HEK293 (cell line): ENCODE measurements at regions not wholly inside any gene's neighbourhood (a gene's known extent, or its start where the extent isn't known, plus 50 kb on each side); places are given as distances from the start of the nearest gene placed in this dataset.

Experiments used
- KLF16 ChIP-seq: fragments of 450-650 bp; formaldehyde crosslinking; IDR thresholded peaks from 2 replicates; pipeline ENCODE4 v1.5.1; 2017; ENCODE audit warnings: missing biosample characterization, missing genetic modification characterization
- YY1 ChIP-seq: fragments of 450-650 bp; formaldehyde crosslinking; IDR thresholded peaks from 2 replicates; pipeline ENCODE4 v1.5.1; 2018; ENCODE audit warnings: missing biosample characterization, missing genetic modification characterization
- ZNF10 ChIP-seq: fragments of 450-650 bp; formaldehyde crosslinking; IDR thresholded peaks from 2 replicates; pipeline ENCODE4 v1.5.1; 2017; ENCODE audit warnings: missing biosample characterization, missing genetic modification characterization
- ZNF121 ChIP-seq: fragments of 450-650 bp; formaldehyde crosslinking; IDR thresholded peaks from 2 replicates; pipeline ENCODE4 v1.5.1; 2016; ENCODE audit warnings: missing biosample characterization, missing genetic modification characterization
- ZNF133 ChIP-seq: fragments of 450-650 bp; formaldehyde crosslinking; IDR thresholded peaks from 2 replicates; pipeline ENCODE4 v1.5.1; 2016; ENCODE audit warnings: missing biosample characterization, missing genetic modification characterization
- ZNF423 ChIP-seq: fragments of 450-650 bp; formaldehyde crosslinking; IDR thresholded peaks from 2 replicates; pipeline ENCODE4 v1.5.1; 2016; ENCODE audit warnings: missing biosample characterization, missing genetic modification characterization
- ZNF521 ChIP-seq: fragments of 450-650 bp; formaldehyde crosslinking; IDR thresholded peaks from 2 replicates; pipeline ENCODE4 v1.5.1; 2017; ENCODE audit warnings: missing biosample characterization, mild to moderate bottlenecking, missing genetic modification characterization
- ZNF654 ChIP-seq: fragments of 450-650 bp; formaldehyde crosslinking; IDR thresholded peaks from 2 replicates; pipeline ENCODE4 v1.5.1; 2016; ENCODE audit warnings: low read depth, missing biosample characterization, missing genetic modification characterization
- TF ChIP-seq, protein P1 (sequence below): fragments of 450-650 bp; formaldehyde crosslinking; IDR thresholded peaks from 2 replicates; pipeline ENCODE4 v1.5.1; 2016; ENCODE audit warnings: missing biosample characterization, missing genetic modification characterization
- TF ChIP-seq, protein P2 (sequence below): fragments of 450-650 bp; formaldehyde crosslinking; IDR thresholded peaks from 2 replicates; pipeline ENCODE4 v1.5.1; 2016; ENCODE audit warnings: missing biosample characterization, missing genetic modification characterization
- TF ChIP-seq, protein P3 (sequence below): fragments of 450-650 bp; formaldehyde crosslinking; IDR thresholded peaks from 2 replicates; pipeline ENCODE4 v1.5.1; 2016; ENCODE audit warnings: missing biosample characterization, missing genetic modification characterization, low read depth

DNA sequence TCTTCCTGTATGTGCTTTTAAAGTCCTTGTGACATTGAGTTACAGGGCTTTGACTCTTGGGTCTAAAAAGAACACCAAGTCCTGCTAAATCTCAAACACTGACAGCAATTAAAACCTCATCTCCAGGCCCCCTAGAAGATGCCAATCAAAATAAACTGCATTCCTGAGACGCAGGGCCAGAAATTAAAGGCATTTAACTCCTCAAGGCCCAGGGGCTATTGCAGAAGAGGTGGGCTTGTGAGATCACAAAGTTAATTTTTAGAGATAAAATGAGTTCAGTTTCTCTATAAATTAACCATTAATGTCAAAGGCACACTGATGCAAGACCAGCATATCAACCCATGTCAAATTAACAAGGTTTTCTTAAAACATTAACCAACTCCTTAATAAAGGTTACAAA lies 145.6 kb upstream of the CARMIL1 start:
- TF ChIP-seq ZNF521 (no peak), ZNF121 (tag by site-specific recombination) (no peak), KLF16 (tag by site-specific recombination) (no peak), ZNF10 (tag by site-specific recombination) (no peak), ZNF423 (tag by site-specific recombination) (no peak), ZNF654 (tag by site-specific recombination) (no peak), ZNF133 (tag by site-specific recombination) (no peak), YY1 (tag by site-specific recombination) (no peak)
- TF ChIP-seq, protein P1, sequence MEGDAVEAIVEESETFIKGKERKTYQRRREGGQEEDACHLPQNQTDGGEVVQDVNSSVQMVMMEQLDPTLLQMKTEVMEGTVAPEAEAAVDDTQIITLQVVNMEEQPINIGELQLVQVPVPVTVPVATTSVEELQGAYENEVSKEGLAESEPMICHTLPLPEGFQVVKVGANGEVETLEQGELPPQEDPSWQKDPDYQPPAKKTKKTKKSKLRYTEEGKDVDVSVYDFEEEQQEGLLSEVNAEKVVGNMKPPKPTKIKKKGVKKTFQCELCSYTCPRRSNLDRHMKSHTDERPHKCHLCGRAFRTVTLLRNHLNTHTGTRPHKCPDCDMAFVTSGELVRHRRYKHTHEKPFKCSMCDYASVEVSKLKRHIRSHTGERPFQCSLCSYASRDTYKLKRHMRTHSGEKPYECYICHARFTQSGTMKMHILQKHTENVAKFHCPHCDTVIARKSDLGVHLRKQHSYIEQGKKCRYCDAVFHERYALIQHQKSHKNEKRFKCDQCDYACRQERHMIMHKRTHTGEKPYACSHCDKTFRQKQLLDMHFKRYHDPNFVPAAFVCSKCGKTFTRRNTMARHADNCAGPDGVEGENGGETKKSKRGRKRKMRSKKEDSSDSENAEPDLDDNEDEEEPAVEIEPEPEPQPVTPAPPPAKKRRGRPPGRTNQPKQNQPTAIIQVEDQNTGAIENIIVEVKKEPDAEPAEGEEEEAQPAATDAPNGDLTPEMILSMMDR = no peak
- TF ChIP-seq, protein P2, sequence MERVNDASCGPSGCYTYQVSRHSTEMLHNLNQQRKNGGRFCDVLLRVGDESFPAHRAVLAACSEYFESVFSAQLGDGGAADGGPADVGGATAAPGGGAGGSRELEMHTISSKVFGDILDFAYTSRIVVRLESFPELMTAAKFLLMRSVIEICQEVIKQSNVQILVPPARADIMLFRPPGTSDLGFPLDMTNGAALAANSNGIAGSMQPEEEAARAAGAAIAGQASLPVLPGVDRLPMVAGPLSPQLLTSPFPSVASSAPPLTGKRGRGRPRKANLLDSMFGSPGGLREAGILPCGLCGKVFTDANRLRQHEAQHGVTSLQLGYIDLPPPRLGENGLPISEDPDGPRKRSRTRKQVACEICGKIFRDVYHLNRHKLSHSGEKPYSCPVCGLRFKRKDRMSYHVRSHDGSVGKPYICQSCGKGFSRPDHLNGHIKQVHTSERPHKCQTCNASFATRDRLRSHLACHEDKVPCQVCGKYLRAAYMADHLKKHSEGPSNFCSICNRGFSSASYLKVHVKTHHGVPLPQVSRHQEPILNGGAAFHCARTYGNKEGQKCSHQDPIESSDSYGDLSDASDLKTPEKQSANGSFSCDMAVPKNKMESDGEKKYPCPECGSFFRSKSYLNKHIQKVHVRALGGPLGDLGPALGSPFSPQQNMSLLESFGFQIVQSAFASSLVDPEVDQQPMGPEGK (tag by site-specific recombination) = no peak
- TF ChIP-seq, protein P3, sequence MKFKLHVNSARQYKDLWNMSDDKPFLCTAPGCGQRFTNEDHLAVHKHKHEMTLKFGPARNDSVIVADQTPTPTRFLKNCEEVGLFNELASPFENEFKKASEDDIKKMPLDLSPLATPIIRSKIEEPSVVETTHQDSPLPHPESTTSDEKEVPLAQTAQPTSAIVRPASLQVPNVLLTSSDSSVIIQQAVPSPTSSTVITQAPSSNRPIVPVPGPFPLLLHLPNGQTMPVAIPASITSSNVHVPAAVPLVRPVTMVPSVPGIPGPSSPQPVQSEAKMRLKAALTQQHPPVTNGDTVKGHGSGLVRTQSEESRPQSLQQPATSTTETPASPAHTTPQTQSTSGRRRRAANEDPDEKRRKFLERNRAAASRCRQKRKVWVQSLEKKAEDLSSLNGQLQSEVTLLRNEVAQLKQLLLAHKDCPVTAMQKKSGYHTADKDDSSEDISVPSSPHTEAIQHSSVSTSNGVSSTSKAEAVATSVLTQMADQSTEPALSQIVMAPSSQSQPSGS = no peak
